A549 (cell line): ENCODE measurements at regions not wholly inside any gene's neighbourhood (a gene's known extent, or its start where the extent isn't known, plus 50 kb on each side); places are given as distances from the start of the nearest gene placed in this dataset.

ENCODE experiments used
- ATAC-seq, 2 experiments: fragments of 200-7000 bp in 1 of 2; fragments of >200 bp in 1 of 2; cut with Nextera tagmentation in 1 of 2; cut with Tn5 transposase in 1 of 2; 3 replicates each; pipeline versions ENCODE4 v1.8.0 to v1.9.1; 2018 to 2020; ENCODE audit warnings: mild to moderate bottlenecking in 1 of 2, moderate library complexity in 1 of 2
- CTCF ChIA-PET: fragments of 300-600 bp; sonication (Branson Sonifier 250); formaldehyde crosslinking; extraction: SDS; loops from one replicate; lab custom pipeline; 2021; ENCODE audit warnings: antibody characterized with exemption, inconsistent platforms; lab: Yijun Ruan, JAX
- POLR2A ChIA-PET: fragments of 350-600 bp; formaldehyde crosslinking; extraction: SDS; loops from one replicate; lab custom pipeline; 2021; ENCODE audit warnings: antibody characterized with exemption, inconsistent platforms; lab: Yijun Ruan, JAX
- DNase-seq, 2 experiments: peaks; one replicate each; pipeline versions ENCODE4 v3.0.0 to v3.0.0-alpha.2; 2011 to 2016; ENCODE audit warnings: low read depth in 1 of 2, low spot score in 1 of 2
- FAIRE-seq: peaks from 2 replicates; lab custom pipeline; 2011; peaks lifted over from hg19 to GRCh38; lab: Jason Lieb, UNC
- H3K27ac ChIP-seq, 2 experiments: fragments of >200 bp; sonication (Bioruptor Twin); formaldehyde crosslinking; 3 replicates each; pipeline ENCODE4 v1.5.1; 2016 to 2017
- H3K4me1 ChIP-seq: fragments of >200 bp; sonication (Bioruptor Twin); formaldehyde crosslinking; 3 replicates; pipeline ENCODE4 v1.6.1; 2016
- H3K4me2 ChIP-seq: fragments of >200 bp; sonication (Bioruptor Twin); formaldehyde crosslinking; 3 replicates; pipeline ENCODE4 v1.6.1; 2016
- H3K4me3 ChIP-seq: fragments of >200 bp; sonication (Bioruptor Twin); formaldehyde crosslinking; 3 replicates; pipeline ENCODE4 v1.5.1; 2016
- H3K9me3 ChIP-seq: fragments of >200 bp; sonication (Bioruptor Twin); formaldehyde crosslinking; 3 replicates; pipeline ENCODE4 v1.6.1; 2016
- ATOH8 ChIP-seq: fragments of 250-450 bp; sonication (Bioruptor Pico); IDR thresholded peaks from 2 replicates; pipeline ENCODE4 v1.5.0; 2020; ENCODE audit warnings: low read depth, mild to moderate bottlenecking, moderate library complexity
- CBX8 ChIP-seq: fragments of 200-600 bp; sonication (generic); IDR thresholded peaks from 2 replicates; pipeline ENCODE4 v1.6.1; 2016
- CEBPB ChIP-seq, 2 experiments: fragments of >200 bp in 1 of 2; sonication (Bioruptor Twin) in 1 of 2; formaldehyde crosslinking in 1 of 2; IDR thresholded peaks; 2 replicates each; pipeline ENCODE4 v1.6.1; 2012 to 2016
- CHD4 ChIP-seq: fragments of 200-600 bp; sonication (generic); IDR thresholded peaks from 2 replicates; pipeline ENCODE4 v1.6.1; 2016; ENCODE audit warnings: antibody characterized with exemption, mild to moderate bottlenecking, borderline replicate concordance
- EP300 ChIP-seq, 2 experiments: fragments of >200 bp; sonication (Bioruptor Twin); formaldehyde crosslinking; IDR thresholded peaks; 2 replicates in 1 of 2; 3 replicates in 1 of 2; pipeline ENCODE4 v1.6.1; 2016 to 2017
- GATA3 ChIP-seq: IDR thresholded peaks from 2 replicates; pipeline ENCODE4 v1.6.1; 2012; ENCODE audit warnings: borderline replicate concordance
- HOXA7 ChIP-seq: fragments of 250-450 bp; sonication (Bioruptor Pico); IDR thresholded peaks from 2 replicates; pipeline ENCODE4 v1.5.0; 2020; ENCODE audit warnings: mild to moderate bottlenecking, moderate library complexity
- HOXB13 ChIP-seq: fragments of 250-450 bp; sonication (Bioruptor Pico); IDR thresholded peaks from 2 replicates; pipeline ENCODE4 v1.5.0; 2020; ENCODE audit warnings: low read depth, mild to moderate bottlenecking, moderate library complexity
- JUNB ChIP-seq: fragments of >200 bp; sonication (Bioruptor Twin); formaldehyde crosslinking; IDR thresholded peaks from 2 replicates; pipeline ENCODE4 v1.6.1; 2016
- KDM5A ChIP-seq: fragments of 200-600 bp; sonication (generic); IDR thresholded peaks from 2 replicates; pipeline ENCODE4 v1.6.1; 2016; ENCODE audit warnings: antibody characterized with exemption, mild to moderate bottlenecking
- PHF8 ChIP-seq: fragments of 200-600 bp; sonication (generic); IDR thresholded peaks from 2 replicates; pipeline ENCODE4 v1.6.1; 2016; ENCODE audit warnings: low read depth, mild to moderate bottlenecking, antibody characterized with exemption, moderate library complexity, borderline replicate concordance
- POLR2AphosphoS2 ChIP-seq: conservative IDR thresholded peaks from 2 replicates; pipeline ENCODE4 v1.6.1; 2012; ENCODE audit warnings: low read length, improper control_type of control experiment, inconsistent platforms
- RARB ChIP-seq: fragments of 250-450 bp; sonication (Bioruptor Pico); IDR thresholded peaks from 2 replicates; pipeline ENCODE4 v1.8.0; 2021; ENCODE audit warnings: mild to moderate bottlenecking, moderate library complexity
- SREBF2 ChIP-seq: fragments of 450-650 bp; IDR thresholded peaks from 2 replicates; pipeline ENCODE4 v1.6.1; 2014; ENCODE audit warnings: mild to moderate bottlenecking, moderate library complexity
- TFCP2L1 ChIP-seq: fragments of 250-450 bp; sonication (Bioruptor Pico); IDR thresholded peaks from 2 replicates; pipeline ENCODE4 v1.5.0; 2021; ENCODE audit warnings: mild to moderate bottlenecking
- ZNF302 ChIP-seq: fragments of 250-450 bp; sonication (Bioruptor Pico); IDR thresholded peaks from 2 replicates; pipeline ENCODE4 v1.9.0; 2021; ENCODE audit warnings: inconsistent platforms, mild to moderate bottlenecking, moderate library complexity
- WGBS: methylation state at CpG from one replicate; pipeline ENCODE4 v1.1.6; 2017; ENCODE audit errors: missing lambda C conversion rate; 5-methylcytosine and 5-hydroxymethylcytosine counted together
- TF ChIP-seq, protein P1 (sequence below): fragments of 250-450 bp; sonication (Bioruptor Pico); IDR thresholded peaks from 2 replicates; pipeline ENCODE4 v1.5.0; 2021; ENCODE audit warnings: mild to moderate bottlenecking, moderate library complexity, borderline replicate concordance
- TF ChIP-seq, protein P2 (sequence below): IDR thresholded peaks from 2 replicates; pipeline ENCODE4 v1.6.1; 2012; ENCODE audit warnings: low read depth, borderline replicate concordance
- TF ChIP-seq, protein P3 (sequence below): fragments of >200 bp; sonication (Bioruptor Twin); formaldehyde crosslinking; IDR thresholded peaks from 2 replicates; pipeline ENCODE4 v1.6.1; 2016
- TF ChIP-seq, protein P4 (sequence below): IDR thresholded peaks from 2 replicates; pipeline ENCODE4 v1.6.1; 2012

GRCh38 chr6:134103006-134103405, 50.6 kb upstream of the SLC2A12 start:
- FAIRE-seq = no peak
- DNase-seq = no peak
- no peak overlapping the region for H3K4me3 ChIP-seq
- POLR2A ChIA-PET = no interaction called here
- H3K27ac ChIP-seq = no peak overlapping the region; a peak in 1 of 6 replicates
- CTCF ChIA-PET = interaction anchor here (0.6 to 10.1 kb wide), 6 partner anchors 9 to 1122 kb away, joined by 3 to 300 read pairs (median 3); no protein-coding TSS in a partner anchor
- no peak overlapping the region for H3K4me2 ChIP-seq
- H3K9me3 ChIP-seq = no peaks in the 10 kb centered on the region
- no peak for TF ChIP-seq SREBF2
- no peak for TF ChIP-seq KDM5A
- TF ChIP-seq EP300 (IDR thresholded peaks at IDR 0.05) = no peak
- TF ChIP-seq, protein P1, sequence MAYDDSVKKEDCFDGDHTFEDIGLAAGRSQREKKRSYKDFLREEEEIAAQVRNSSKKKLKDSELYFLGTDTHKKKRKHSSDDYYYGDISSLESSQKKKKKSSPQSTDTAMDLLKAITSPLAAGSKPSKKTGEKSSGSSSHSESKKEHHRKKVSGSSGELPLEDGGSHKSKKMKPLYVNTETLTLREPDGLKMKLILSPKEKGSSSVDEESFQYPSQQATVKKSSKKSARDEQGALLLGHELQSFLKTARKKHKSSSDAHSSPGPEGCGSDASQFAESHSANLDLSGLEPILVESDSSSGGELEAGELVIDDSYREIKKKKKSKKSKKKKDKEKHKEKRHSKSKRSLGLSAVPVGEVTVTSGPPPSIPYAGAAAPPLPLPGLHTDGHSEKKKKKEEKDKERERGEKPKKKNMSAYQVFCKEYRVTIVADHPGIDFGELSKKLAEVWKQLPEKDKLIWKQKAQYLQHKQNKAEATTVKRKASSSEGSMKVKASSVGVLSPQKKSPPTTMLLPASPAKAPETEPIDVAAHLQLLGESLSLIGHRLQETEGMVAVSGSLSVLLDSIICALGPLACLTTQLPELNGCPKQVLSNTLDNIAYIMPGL (CRISPR knock-in tag) = no peak
- no peak for TF ChIP-seq CHD4
- TF ChIP-seq PHF8 = no peak
- TF ChIP-seq, protein P2, sequence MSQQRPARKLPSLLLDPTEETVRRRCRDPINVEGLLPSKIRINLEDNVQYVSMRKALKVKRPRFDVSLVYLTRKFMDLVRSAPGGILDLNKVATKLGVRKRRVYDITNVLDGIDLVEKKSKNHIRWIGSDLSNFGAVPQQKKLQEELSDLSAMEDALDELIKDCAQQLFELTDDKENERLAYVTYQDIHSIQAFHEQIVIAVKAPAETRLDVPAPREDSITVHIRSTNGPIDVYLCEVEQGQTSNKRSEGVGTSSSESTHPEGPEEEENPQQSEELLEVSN = no peak
- no peak for TF ChIP-seq POLR2AphosphoS2
- no peak for TF ChIP-seq CBX8
- no peak for TF ChIP-seq CEBPB (IDR thresholded peaks at IDR 0.05)
- no peak for TF ChIP-seq GATA3
- no peak for TF ChIP-seq RARB
- TF ChIP-seq JUNB = no peak
- no peak for TF ChIP-seq HOXB13 (CRISPR knock-in tag)
- TF ChIP-seq, protein P3, sequence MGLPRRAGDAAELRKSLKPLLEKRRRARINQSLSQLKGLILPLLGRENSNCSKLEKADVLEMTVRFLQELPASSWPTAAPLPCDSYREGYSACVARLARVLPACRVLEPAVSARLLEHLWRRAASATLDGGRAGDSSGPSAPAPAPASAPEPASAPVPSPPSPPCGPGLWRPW = no peak
- TF ChIP-seq, protein P4, sequence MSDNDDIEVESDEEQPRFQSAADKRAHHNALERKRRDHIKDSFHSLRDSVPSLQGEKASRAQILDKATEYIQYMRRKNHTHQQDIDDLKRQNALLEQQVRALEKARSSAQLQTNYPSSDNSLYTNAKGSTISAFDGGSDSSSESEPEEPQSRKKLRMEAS = no peak
- TF ChIP-seq TFCP2L1 (CRISPR knock-in tag) = no peak
- TF ChIP-seq ZNF302 = no peak
- TF ChIP-seq ATOH8 = no peak
- TF ChIP-seq HOXA7 (CRISPR knock-in tag) = no peak
- peaks cover 8% of the 10 kb centered on the region; the same call in 2 of the 3 replicates for H3K4me1 ChIP-seq
- 68% methylated on average over 4 of the region's 4 CpGs for WGBS
- no peak for ATAC-seq
